Right ventricle myocardium inferior (tissue), 1 donor: ENCODE measurements at regions not wholly inside any gene's neighbourhood (a gene's known extent, or its start where the extent isn't known, plus 50 kb on each side); places are given as distances from the start of the nearest gene placed in this dataset.
A peak's percentile ranks its signal among the peaks of the same experiment; 100 is the strongest.
"Not testable (repeated sequence)": the region's sequence is repeated elsewhere in the genome, so short reads cannot be mapped to it uniquely, and the experiment has no call there.

Experiments used
- ATAC-seq: fragments of 200-7000 bp; cut with Tn5 transposase; one replicate; pipeline ENCODE4 v1.9.1; 2020; ENCODE audit warnings: mild to moderate bottlenecking, moderate library complexity
- DNase-seq: peaks from one replicate; pipeline ENCODE4 v3.0.0; 2021; ENCODE audit errors: missing footprints
- intact Hi-C: fragments of 100-400 bp; cut with DNase I; formaldehyde crosslinking; loops from one replicate; pipeline ENCODE4 v1.11.0; 2022
- donor health status: DM: no; HTN: yes; CAD: no; lungs with severe emphysema.

- ATAC-seq (no peak), DNase-seq (no peak)
- intact Hi-C loops: no loop called here
Measured at GRCh38 chr6:22727710-22728109, 158.3 kb downstream of the HDGFL1 start.

DNA sequence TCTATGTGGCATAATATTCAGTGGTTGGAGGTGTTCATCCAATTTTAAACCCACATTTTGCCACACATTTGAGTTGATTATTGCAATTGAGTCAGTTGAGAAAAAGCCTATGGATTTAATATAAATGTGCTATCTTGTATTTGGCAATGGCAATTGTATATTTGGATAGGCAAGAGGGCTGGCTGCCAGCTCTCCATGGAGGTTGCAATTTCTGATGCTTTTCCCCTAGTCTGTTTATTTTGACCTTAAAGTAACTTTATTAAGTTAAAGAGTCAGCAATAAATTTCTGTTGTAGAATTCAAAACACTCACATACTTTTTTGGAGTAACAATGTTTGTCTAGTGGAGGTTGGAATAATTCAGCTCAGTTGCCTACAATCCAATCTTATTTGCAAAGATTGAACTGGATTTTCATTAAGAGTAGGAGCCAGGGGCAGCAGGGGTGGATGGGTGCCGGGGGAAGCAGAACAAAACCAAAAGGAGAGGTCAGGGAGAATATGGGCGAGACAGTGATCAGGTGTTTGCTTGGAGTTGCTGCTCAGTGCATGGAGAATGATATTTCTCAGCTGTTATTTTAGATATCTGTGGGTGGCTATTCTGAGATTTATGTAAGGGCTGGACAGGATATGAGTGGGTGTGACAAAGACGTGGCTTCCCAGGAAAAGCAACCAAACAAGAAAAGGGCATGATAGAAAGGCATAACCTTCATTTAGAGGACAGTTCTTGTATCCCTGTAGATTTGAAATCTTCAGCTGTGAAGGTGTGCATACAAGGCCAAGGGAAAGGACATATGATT lies 163.0 kb downstream of the HDGFL1 start:
- intact Hi-C loops: loop anchor here (10.0 kb wide), 1 partner anchor 1138 kb away; the partner anchor contains the start of gene SOX4
- ATAC-seq: no peak
- no peak for DNase-seq

- ATAC-seq (no peak), DNase-seq (no peak)
- intact Hi-C loops: loop anchor here (10.0 kb wide), 1 partner anchor 1142 kb away; the partner anchor contains the start of gene SOX4
Measured at GRCh38 chr6:22736740-22737139, 167.4 kb downstream of the HDGFL1 start.

DNA sequence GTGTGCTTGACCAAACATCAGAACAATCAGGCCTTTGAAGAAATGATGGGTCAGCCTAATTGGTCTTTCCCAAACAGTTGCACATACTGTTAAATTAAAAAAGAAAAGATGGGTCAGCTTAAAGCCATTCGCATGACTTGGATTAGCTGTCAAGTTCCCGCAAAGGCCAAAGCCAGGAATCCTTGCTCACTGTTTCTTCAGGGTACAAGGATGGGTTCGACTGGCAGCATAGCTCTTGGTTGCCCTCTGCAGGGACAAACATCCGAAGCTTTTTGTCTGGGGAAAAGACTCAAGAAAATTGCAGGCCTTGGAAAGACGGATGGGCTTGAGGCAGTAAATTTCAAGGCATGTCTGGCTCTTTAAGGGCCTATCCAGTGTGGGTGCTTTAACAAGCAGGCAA lies 168.0 kb downstream of the HDGFL1 start:
- intact Hi-C loops: loop anchor here (10.0 kb wide), 1 partner anchor 1143 kb away; the partner anchor contains the start of gene SOX4
- DNase-seq: no peak

GRCh38 chr6:22738194-22738593 lies 168.8 kb downstream of the HDGFL1 start:
- intact Hi-C loops: loop anchor here (10.0 kb wide), 1 partner anchor 1143 kb away; the partner anchor contains the start of gene SOX4
- no peak for ATAC-seq
- DNase-seq: no peak

More for the DNA sequence above, 168.0 kb downstream of the HDGFL1 start:
- peak; percentile 46 for ATAC-seq

DNA sequence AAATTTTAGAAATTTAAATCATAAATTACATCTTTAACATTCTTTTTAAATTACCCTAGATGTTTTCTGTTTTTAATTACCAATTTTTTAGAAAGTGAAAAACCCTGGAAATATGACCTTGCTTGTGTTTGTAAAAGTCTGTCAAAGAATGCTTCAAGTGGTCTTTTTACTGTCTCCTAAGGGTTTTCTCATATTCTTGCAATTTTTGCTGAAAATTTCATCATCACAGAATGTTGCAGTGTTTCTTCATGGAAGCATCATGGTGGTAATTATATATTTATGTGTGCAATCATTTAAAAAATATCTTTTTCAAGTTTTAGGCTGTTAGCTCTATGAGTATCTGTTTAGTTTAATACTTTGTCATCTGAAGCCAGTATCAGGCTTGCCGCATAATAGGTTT lies 178.2 kb downstream of the HDGFL1 start:
- DNase-seq (no peak), ATAC-seq (no peak)
- intact Hi-C loops: no loop called here

DNA sequence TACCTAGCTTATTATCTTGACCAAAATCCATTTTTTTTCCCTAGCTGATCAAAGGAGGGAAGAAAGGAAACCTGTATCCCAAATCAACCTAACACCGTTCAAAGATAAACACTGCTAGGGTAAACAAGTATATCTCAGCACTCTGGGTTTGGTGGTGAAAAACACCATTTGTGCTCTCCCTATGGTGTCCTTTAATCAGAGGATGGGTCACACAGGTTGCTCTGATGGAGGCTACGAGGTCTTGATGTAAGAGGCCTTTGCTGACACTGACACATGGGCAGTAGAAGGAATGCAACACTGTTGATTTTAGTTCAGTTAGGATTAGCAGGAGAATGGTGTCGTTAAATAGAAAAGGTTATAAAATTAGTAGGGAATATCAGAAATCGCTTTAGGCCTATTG lies 179.3 kb downstream of the HDGFL1 start:
- ATAC-seq: no peak

DNA sequence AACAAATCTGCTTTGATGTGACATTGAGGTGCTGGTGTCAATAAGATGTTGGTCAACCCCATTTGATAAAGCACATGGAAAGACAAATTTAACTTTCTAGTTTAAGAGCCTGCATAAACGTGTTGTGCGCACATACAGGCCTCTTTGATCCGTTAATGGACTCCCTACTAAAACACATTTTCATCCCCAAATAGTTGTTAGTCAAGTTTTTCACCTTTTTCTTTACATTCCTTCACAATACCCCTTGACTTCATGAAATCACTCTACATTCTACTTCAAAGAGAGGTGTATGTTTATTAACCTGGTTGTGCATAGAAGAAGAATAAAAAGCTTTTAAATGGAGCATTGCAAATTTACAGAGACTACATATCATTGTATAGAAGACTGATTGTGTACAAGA lies 180.3 kb downstream of the HDGFL1 start:
- DNase-seq (no peak), ATAC-seq (no peak)
- intact Hi-C loops: no loop called here

More for the DNA sequence above, 179.3 kb downstream of the HDGFL1 start:
- DNase-seq: no peak
- intact Hi-C loops: no loop called here

DNA sequence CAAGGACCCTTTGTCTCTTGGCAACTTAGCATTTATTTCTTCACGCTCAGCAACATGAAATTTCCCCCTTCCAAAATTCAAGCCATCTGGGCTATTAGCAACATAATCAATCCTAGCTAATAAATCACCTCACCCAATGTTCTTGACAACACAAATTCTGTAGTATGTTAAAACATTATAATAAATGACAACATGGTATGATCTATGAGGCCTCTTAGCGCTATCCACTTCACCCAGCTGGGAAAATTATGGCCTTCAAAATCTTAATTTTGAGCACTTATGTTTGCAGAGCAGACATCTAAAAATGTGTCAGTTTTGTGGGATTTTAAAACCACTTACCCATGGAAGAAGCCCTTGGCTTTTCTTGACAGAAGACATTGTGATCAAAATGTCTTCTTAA lies 181.9 kb downstream of the HDGFL1 start:
- DNase-seq: no peak
- no peak for ATAC-seq
- intact Hi-C loops: no loop called here

- ATAC-seq (no peak), DNase-seq (no peak)
- intact Hi-C loops: no loop called here
Measured at GRCh38 chr6:22752522-22752921, 183.2 kb downstream of the HDGFL1 start.

DNA sequence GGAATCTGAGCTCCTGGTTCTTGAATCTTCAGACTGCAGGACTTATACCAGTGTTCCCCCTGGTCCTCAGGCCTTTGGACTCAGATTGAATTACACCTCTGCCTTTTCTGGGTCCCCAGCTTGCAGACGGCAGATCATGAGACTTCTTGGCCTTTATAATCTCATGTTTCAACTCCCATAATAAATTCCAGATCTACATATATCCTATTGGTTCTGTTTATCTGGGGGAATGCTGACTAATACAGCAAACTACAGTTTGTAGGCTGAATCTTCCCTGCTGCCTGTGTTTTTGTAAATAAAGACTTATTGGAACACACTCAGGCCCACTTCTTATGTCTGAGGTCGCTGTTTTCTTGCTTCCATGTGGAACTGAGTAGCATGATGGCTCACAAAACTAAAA lies 184.7 kb downstream of the HDGFL1 start:
- intact Hi-C loops: no loop called here
- ATAC-seq (no peak), DNase-seq (no peak)

- DNase-seq: no peak
- intact Hi-C loops: no loop called here
- ATAC-seq: no peak
Measured at GRCh38 chr6:22755605-22756004, 186.2 kb downstream of the HDGFL1 start.

DNA sequence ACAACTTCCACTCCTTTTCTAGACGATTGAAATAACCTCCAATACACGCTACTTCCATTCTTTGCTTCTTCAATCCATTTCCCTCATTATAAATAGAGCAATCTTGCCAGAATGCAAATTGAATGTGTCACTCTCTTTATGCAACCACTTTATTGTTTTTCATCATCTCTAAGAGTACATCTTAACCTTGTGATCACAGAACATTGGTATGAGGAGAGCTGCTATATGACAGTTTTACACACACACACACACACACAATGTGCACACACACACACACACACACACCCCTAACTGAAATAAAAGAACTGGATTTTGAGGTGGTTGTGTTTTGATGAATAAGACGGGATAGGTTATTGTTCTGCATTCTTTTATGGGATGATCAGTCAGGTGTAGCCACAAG lies 187.0 kb downstream of the HDGFL1 start:
- intact Hi-C loops: no loop called here
- ATAC-seq (no peak), DNase-seq (no peak)

DNA sequence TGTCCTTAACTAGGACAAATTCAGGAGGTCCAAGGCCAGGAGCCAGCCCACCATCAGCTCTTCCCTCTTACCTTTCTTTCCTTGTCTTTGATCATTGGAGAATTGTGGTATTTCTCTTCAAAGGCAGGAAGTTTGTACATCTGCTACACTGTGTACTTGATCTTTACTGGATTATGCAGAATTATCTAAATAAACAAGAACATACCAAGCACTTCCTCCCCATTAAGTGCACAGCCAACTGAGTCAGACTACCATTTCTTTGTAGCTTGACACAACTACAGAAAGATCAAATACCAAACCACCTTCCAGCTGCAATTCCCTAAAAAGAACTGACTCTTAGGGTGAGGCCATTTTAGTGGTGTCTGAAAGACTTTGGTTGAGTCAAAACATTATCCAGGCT lies 195.1 kb downstream of the HDGFL1 start:
- ATAC-seq (no peak), DNase-seq (no peak)
- intact Hi-C loops: no loop called here

DNA sequence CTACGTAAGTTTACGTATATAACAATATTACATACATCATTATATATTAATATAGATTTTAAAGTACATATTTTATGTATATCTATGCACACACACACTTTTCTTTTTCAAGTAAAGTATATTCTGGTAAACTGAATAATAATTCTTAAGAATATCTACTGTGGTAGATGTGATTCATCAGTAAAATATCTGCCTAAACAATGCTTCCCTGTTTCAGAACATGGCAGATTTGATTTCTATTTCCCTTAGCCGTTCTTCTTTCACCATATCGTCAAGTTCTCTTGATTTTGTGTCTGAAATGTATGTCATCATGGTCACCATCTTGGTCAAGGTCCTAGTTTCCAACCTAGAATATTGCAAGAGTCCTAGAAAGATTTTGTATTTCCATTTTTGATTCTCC lies 195.6 kb downstream of the HDGFL1 start:
- no peak for ATAC-seq
- no peak for DNase-seq
- intact Hi-C loops: no loop called here

GRCh38 chr6:22766979-22767378 lies 197.6 kb downstream of the HDGFL1 start:
- intact Hi-C loops: no loop called here
- ATAC-seq (no peak), DNase-seq (no peak)

- no peak for ATAC-seq
- DNase-seq: no peak
- intact Hi-C loops: no loop called here
Measured at GRCh38 chr6:22770054-22770453, 200.7 kb downstream of the HDGFL1 start.

GRCh38 chr6:22774129-22774528 lies 204.8 kb downstream of the HDGFL1 start:
- DNase-seq (no peak), ATAC-seq (no peak)
- intact Hi-C loops: no loop called here

GRCh38 chr6:22778438-22778837 lies 209.1 kb downstream of the HDGFL1 start:
- intact Hi-C loops, DNase-seq, ATAC-seq: not testable (repeated sequence)

DNA sequence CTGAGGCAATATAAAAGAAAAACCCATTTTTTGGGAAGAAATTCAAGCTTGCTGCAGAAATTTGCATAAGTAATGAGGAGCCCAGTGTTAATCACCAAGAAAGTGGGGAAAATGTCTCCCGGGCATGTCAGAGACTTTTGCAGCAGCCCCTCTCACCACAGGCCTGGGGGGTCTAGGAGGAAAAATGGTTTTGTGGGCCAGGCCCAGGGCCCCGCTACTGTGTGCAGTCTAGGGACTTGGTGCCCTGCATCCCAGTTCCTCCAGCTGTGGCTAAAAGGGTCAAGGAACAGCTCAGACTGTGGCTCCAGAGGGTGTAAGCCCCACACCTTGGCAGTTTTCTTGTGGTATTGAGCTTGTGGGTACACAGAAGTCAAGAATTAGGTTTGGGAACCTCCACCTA lies 209.7 kb downstream of the HDGFL1 start:
- no peak for ATAC-seq
- DNase-seq: no peak
- intact Hi-C loops: no loop called here

DNA sequence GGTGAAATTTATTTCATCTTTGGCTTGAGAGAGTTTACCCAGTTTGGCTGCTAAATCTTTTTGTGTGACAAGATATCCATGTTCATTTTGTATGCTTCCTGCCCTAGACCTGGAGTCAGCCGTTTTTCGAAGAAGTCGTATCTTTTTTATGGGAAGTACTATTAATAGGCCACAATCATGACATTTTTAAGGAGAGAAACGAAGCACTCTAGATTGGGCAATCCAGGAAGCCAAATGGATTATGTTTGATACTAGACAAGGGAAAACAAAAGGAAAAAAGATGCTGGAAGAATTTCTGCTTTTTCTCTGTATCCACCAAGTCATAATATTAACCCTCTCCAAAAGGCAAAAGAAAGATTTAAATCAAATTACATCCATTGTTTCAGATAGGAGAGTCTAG lies 214.6 kb downstream of the HDGFL1 start:
- DNase-seq (no peak), ATAC-seq (no peak)
- intact Hi-C loops: no loop called here
